ENCODE measurements at regions not wholly inside any gene's neighbourhood (a gene's known extent, or its start where the extent isn't known, plus 50 kb on each side); places are given as distances from the start of the nearest gene placed in this dataset.
"Not testable (repeated sequence)": the region's sequence is repeated elsewhere in the genome, so short reads cannot be mapped to it uniquely, and the experiment has no call there.

DNA sequence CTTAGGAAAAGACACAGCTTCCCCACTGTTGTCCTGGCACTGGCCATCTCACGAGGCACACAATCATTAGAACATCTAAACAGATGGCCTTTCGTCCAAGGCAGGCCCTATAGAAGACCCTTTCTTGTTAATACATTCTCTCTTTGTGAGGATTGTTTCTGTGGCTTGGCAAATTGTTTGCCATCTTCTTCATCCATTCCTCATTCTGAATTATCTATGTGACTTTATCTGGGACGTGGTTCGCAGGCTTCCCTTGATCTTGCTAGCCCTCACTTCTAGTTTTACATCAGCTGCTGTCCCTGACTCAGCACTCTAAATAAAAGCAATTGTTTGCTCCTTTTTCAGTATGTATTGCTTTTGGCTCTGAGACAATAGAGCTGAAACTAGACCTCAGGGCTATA, 101.1 kb upstream of the ZC3H11B start:
- Mint-ChIP-seq H3K36me3 (ENCODE audit: insufficient read depth) (no peaks in the 10 kb centered on the region), H3K9me3 (ENCODE audit: low read depth) (peaks cover 2% of the 10 kb centered on the region), H3K27me3 (no peaks in the 10 kb centered on the region), H3K4me3 (ENCODE audit: low read depth) (no peak overlapping the region), H3K27ac (no peak overlapping the region), H3K4me1 (ENCODE audit: low read depth) (peaks cover 4% of the 10 kb centered on the region)
- no peak for DNase-seq (ENCODE audit: low spot score, unreplicated experiment)
- TF ChIP-seq, protein P1, sequence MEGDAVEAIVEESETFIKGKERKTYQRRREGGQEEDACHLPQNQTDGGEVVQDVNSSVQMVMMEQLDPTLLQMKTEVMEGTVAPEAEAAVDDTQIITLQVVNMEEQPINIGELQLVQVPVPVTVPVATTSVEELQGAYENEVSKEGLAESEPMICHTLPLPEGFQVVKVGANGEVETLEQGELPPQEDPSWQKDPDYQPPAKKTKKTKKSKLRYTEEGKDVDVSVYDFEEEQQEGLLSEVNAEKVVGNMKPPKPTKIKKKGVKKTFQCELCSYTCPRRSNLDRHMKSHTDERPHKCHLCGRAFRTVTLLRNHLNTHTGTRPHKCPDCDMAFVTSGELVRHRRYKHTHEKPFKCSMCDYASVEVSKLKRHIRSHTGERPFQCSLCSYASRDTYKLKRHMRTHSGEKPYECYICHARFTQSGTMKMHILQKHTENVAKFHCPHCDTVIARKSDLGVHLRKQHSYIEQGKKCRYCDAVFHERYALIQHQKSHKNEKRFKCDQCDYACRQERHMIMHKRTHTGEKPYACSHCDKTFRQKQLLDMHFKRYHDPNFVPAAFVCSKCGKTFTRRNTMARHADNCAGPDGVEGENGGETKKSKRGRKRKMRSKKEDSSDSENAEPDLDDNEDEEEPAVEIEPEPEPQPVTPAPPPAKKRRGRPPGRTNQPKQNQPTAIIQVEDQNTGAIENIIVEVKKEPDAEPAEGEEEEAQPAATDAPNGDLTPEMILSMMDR (IDR thresholded peaks at IDR 0.05; ENCODE audit: unreplicated experiment): no peak

DNA sequence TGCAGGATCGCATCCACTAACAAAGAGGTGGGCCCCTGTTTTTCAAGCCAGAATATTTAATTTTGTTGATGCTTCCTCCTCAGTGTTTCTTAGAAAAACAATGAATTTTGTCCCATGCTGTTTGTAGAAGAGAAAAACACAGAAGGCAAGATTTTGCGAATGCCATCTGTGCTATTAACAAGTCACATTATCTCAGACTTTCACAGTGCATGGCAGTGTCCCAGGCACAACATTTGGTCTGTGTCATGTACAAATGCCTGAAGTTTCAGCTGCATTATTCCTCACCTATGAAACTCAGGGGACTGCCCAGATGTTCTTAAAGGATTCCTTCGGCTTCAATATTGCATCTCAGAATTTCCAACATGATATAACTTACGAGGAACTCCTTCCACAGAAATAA, 99.6 kb upstream of the ZC3H11B start:
- Mint-ChIP-seq H3K27ac (no peak overlapping the region), H3K4me3 (ENCODE audit: low read depth) (no peak overlapping the region)

DNA sequence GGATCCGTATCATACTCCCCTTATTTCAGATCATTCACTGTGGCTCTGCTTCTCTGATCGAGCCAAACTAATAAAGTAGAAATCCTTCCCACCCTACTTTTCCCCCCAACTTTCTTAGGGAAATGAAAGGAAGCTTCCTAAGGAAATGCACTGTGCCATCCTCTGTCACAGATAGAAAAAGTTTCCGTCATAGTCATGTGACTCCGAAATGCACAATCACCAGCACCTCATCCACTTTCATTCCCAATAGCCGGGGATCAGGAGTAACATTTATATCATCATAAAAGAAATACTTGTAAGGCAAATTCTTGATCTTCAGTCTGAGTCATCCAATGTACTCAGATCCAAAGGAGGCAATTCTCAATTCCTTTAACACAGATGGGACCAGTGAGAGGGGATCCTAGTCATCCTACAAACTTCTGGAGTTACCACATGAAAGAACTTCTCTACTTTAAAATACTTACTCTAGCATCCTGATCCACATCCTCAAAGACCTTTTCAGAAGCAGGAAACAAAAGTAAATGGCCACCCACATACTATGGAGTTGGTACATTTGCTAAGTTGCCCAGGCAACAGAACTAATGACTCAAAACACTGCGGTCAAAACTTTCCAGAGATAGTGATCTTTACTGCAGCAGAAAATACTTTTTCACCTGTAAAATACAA, 97.8 kb upstream of the ZC3H11B start:
- peaks cover 2% of the 10 kb centered on the region for H3K9me3 Mint-ChIP-seq (ENCODE audit: low read depth)
- H3K27me3 Mint-ChIP-seq: no peaks in the 10 kb centered on the region
- TF ChIP-seq, protein P1 (IDR thresholded peaks at IDR 0.05; ENCODE audit: unreplicated experiment): no peak
- H3K4me1 Mint-ChIP-seq (ENCODE audit: low read depth): peaks cover 4% of the 10 kb centered on the region
- no peaks in the 10 kb centered on the region for H3K36me3 Mint-ChIP-seq (ENCODE audit: insufficient read depth)
- no peak overlapping the region for H3K4me3 Mint-ChIP-seq (ENCODE audit: low read depth)
- DNase-seq (ENCODE audit: low spot score, unreplicated experiment): no peak
- H3K27ac Mint-ChIP-seq: no peak overlapping the region

More for the DNA sequence above, 99.6 kb upstream of the ZC3H11B start:
- TF ChIP-seq, protein P1 (IDR thresholded peaks at IDR 0.05; ENCODE audit: unreplicated experiment): no peak
- DNase-seq (ENCODE audit: low spot score, unreplicated experiment): no peak
- H3K36me3 Mint-ChIP-seq (ENCODE audit: insufficient read depth): no peaks in the 10 kb centered on the region
- H3K9me3 Mint-ChIP-seq (ENCODE audit: low read depth): peaks cover 2% of the 10 kb centered on the region
- no peaks in the 10 kb centered on the region for H3K27me3 Mint-ChIP-seq
- H3K4me1 Mint-ChIP-seq (ENCODE audit: low read depth): peaks cover 4% of the 10 kb centered on the region

DNA sequence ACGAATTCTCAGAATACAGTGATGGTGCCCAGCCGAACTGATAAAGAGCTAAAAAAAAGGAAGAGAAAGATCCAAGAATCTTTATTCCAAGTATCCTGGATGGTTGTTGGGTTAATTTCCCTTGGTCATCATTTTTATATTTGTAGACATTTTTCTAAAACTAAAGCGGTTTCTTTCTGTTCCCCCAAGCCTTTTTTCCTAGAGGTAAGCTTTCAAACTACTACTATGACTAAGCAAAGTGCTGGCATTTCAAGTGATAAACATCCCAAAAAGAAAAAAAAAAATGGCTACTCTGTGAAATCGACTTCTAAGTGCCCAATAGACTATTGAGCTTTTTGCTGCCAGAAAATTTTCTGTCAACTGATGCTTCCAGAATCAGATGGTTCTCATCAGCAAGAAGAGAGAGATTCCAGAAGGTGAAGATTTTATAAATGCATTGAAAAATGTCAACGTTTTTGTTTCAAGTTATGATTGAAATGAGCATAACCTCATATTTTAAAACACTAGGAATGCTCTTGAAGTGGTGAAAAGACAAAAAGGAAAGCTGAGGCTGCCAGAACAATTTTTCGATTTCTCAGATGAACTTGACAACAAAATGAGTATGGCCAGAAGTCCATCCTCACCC, 96.1 kb upstream of the ZC3H11B start:
- Mint-ChIP-seq H3K9me3 (ENCODE audit: low read depth) (peaks cover 2% of the 10 kb centered on the region), H3K4me1 (ENCODE audit: low read depth) (peaks cover 3% of the 10 kb centered on the region), H3K4me3 (ENCODE audit: low read depth) (no peak overlapping the region), H3K27ac (no peak overlapping the region), H3K27me3 (no peaks in the 10 kb centered on the region), H3K36me3 (ENCODE audit: insufficient read depth) (no peaks in the 10 kb centered on the region)
- TF ChIP-seq, protein P1 (IDR thresholded peaks at IDR 0.05; ENCODE audit: unreplicated experiment): no peak
- no peak for DNase-seq (ENCODE audit: low spot score, unreplicated experiment)

DNA sequence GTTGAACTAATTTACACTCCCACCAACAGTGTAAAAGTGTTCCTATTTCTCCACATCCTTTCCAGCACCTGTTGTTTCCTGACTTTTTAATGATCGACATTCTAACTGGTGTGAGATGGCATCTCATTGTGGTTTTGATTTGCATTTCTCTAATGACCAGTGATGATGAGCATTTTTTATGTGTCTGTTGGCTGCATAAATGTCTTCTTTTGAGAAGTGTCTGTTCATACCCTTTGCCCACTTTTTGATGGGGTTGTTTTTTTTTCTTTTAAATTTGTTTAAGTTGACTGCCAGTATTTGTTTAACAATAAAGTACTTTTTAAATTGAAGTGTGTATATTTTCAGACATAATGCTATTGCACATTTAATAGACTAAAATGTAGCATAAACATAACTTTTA, 95.0 kb upstream of the ZC3H11B start:
- not testable (repeated sequence) for DNase-seq (ENCODE audit: low spot score, unreplicated experiment); H3K9me3 Mint-ChIP-seq (ENCODE audit: low read depth); H3K4me1 Mint-ChIP-seq (ENCODE audit: low read depth); H3K36me3 Mint-ChIP-seq (ENCODE audit: insufficient read depth); H3K4me3 Mint-ChIP-seq (ENCODE audit: low read depth); H3K27ac Mint-ChIP-seq; H3K27me3 Mint-ChIP-seq

DNA sequence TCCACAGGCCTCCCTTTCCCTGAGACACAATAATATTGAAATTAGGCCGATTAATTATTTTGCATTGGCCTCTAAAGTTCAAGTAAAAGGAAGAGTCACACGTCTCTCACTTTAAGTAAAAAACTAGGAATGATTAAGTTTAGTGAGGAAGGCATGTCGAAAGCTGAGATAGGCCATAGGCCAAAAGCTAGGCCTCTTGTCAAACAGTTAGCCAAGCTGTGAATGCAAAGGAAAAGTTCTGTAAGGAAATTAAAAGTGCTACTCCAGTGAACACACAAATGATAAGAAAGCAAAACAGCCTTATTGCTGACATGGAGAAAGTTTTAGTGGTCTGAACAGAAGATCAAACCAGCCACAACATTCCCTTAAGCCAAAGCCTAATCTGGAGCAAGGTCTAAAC, 91.4 kb upstream of the ZC3H11B start:
- H3K27ac Mint-ChIP-seq; H3K4me3 Mint-ChIP-seq (ENCODE audit: low read depth); H3K27me3 Mint-ChIP-seq; H3K36me3 Mint-ChIP-seq (ENCODE audit: insufficient read depth); DNase-seq (ENCODE audit: low spot score, unreplicated experiment); H3K4me1 Mint-ChIP-seq (ENCODE audit: low read depth); H3K9me3 Mint-ChIP-seq (ENCODE audit: low read depth): not testable (repeated sequence)
